Lung (tissue), 11 donors: ENCODE measurements at regions not wholly inside any gene's neighbourhood (a gene's known extent, or its start where the extent isn't known, plus 50 kb on each side); places are given as distances from the start of the nearest gene placed in this dataset.

ENCODE experiments used
- ATAC-seq: fragments of 200-7000 bp; cut with Tn5 transposase; one replicate; pipeline ENCODE4 v1.9.1; 2020; ENCODE audit warnings: moderate number of reproducible peaks; ENCODE audit not compliant: insufficient read depth, low FRiP score
- DNase-seq, 3 donors: peaks; one replicate each; pipeline ENCODE4 v3.0.0-alpha.2; 2013 to 2017
- H3K27ac ChIP-seq, 2 donors: one replicate each; pipeline ENCODE4 v1.5.1; 2013; ENCODE audit warnings: mild to moderate bottlenecking in 2 of 2, moderate library complexity in 2 of 2, control low read depth in 1 of 2, inconsistent platforms in 1 of 2, low read depth in 1 of 2, low read length in 1 of 2
- H3K27me3 ChIP-seq, 3 donors: one replicate each; pipeline ENCODE4 v1.5.1; 2013; ENCODE audit warnings: low read length in 2 of 3; ENCODE audit not compliant: control insufficient read depth in 3 of 3, insufficient read depth in 3 of 3
- H3K36me3 ChIP-seq, 4 donors: one replicate each; pipeline ENCODE4 v1.5.1; 2013; ENCODE audit warnings: low read length in 4 of 4, mild to moderate bottlenecking in 1 of 4, moderate library complexity in 1 of 4; ENCODE audit not compliant: control insufficient read depth in 4 of 4, insufficient read depth in 4 of 4
- H3K4me1 ChIP-seq, 5 donors: one replicate each; pipeline ENCODE4 v1.5.1; 2013; ENCODE audit warnings: low read length in 5 of 5, mild to moderate bottlenecking in 2 of 5, moderate library complexity in 1 of 5; ENCODE audit not compliant: control insufficient read depth in 5 of 5, insufficient read depth in 5 of 5
- H3K4me3 ChIP-seq: one replicate; pipeline ENCODE4 v1.5.1; 2013; ENCODE audit warnings: mild to moderate bottlenecking, control low read depth, moderate library complexity
- H3K9ac ChIP-seq, 2 donors: one replicate each; pipeline ENCODE4 v1.5.1; 2013; ENCODE audit warnings: low read length in 2 of 2, control low read depth in 1 of 2; ENCODE audit not compliant: insufficient read depth in 1 of 2
- H3K9me3 ChIP-seq, 4 donors: one replicate each; pipeline ENCODE4 v1.5.1; 2013; ENCODE audit warnings: low read length in 3 of 4, mild to moderate bottlenecking in 1 of 4, moderate library complexity in 1 of 4; ENCODE audit not compliant: control insufficient read depth in 4 of 4, insufficient read depth in 3 of 4
- WGBS, 2 donors: extraction: QIAGEN DNeasy Blood & Tissue Kit; methylation state at CpG; one replicate each; pipeline ENCODE4 v1.1.7; 2013; 5-methylcytosine and 5-hydroxymethylcytosine counted together
- TF ChIP-seq, protein P1 (sequence below): IDR thresholded peaks from 2 replicates; pipeline ENCODE4 v1.5.1; 2012; ENCODE audit warnings: mild to moderate bottlenecking; ENCODE audit errors: control extremely low read depth, extremely low read depth
- donor health status: control.
- donor health status: control.
- donor health status: Bipolar disorder and iron deficiency.
- donor health status: healthy.
- donor health status: DM: yes; HTN: yes; CAD: no.

DNA sequence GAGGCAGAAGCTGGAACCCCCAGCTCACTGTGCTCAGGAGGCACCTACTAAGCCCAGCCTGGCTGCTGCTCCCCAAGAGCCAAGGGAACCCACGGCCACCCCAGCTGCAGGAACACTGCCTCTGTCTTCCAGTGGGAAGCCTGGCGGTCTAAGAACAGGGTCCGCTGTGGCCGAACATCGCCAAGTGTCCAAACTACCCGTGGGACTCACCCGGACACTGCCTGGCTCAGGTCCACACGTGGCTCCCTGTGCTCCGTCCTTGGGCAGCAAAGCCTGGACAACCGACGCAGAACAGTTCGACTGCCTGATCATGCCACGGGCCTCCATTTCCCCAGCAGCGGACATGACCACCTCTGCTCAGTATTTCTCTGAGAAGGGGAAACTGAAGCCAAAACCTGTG is 747.0 kb downstream of the BRD1 start:
- Histone ChIP-seq H3K27ac (no peak overlapping the region), H3K27me3 (peaks cover 0 to 3% (median 0%) of the 10 kb centered on the region in 3 donors), H3K4me3 (no peak overlapping the region), H3K9me3 (no peaks in the 10 kb centered on the region), H3K36me3 (no peaks in the 10 kb centered on the region), H3K4me1 (no peaks in the 10 kb centered on the region), H3K9ac (no peak overlapping the region)
- ATAC-seq: no peak
- DNase-seq: no peak
- WGBS, 2 donors: 84 to 91% methylated on average over 14 of the region's 14 CpGs
- TF ChIP-seq, protein P1, sequence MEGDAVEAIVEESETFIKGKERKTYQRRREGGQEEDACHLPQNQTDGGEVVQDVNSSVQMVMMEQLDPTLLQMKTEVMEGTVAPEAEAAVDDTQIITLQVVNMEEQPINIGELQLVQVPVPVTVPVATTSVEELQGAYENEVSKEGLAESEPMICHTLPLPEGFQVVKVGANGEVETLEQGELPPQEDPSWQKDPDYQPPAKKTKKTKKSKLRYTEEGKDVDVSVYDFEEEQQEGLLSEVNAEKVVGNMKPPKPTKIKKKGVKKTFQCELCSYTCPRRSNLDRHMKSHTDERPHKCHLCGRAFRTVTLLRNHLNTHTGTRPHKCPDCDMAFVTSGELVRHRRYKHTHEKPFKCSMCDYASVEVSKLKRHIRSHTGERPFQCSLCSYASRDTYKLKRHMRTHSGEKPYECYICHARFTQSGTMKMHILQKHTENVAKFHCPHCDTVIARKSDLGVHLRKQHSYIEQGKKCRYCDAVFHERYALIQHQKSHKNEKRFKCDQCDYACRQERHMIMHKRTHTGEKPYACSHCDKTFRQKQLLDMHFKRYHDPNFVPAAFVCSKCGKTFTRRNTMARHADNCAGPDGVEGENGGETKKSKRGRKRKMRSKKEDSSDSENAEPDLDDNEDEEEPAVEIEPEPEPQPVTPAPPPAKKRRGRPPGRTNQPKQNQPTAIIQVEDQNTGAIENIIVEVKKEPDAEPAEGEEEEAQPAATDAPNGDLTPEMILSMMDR: no peak

DNA sequence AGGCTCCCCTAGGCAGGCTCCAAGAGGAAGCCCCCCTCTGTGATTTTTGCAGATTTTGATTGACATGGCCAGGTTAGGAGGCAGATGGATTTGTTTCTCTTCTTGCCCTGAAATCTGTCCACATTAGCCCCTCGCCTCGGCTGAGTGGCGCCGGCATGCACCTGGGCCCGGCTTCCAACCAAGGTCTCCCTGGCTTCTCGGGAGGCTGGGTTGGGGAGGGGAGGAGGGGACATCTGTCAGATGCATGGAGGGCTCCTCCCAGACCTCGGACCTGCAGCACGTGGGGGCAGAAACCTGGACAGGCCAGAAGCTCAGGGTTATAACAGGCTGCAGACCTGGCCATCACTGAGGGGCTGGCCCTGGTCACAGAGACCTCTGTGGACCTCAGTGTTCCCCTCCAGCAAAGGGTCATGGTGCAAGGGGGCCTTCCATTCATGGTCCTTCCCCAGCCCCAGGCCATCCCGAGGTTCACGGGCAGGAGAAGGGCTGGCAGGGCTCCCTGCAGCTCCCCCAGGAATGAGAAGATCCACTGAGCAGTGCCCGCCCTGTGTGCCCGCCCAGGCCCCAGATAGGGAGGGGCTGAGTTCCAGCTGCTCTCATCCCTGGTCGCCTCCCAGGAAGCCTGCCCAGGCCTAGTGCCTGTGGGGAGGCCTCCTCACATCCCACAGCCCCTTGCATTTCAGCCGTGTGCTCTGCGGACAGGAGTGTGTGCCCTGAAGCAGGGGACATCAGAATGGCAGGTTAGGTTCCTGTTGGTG is 747.8 kb downstream of the BRD1 start:
- peak in 1 of 3 donors; percentile 5 for DNase-seq
- H3K9me3 ChIP-seq: peaks cover 0 to 2% (median 0%) of the 10 kb centered on the region in 4 donors
- no peaks in the 10 kb centered on the region for H3K4me1 ChIP-seq
- WGBS, 2 donors: 82 to 86% methylated on average over 15 of the region's 15 CpGs
- no peak overlapping the region for H3K27ac ChIP-seq
- H3K27me3 ChIP-seq: no peaks in the 10 kb centered on the region
- TF ChIP-seq, protein P1: no peak
- H3K36me3 ChIP-seq: no peaks in the 10 kb centered on the region
- no peak overlapping the region for H3K4me3 ChIP-seq
- no peak overlapping the region for H3K9ac ChIP-seq
- ATAC-seq: no peak

DNA sequence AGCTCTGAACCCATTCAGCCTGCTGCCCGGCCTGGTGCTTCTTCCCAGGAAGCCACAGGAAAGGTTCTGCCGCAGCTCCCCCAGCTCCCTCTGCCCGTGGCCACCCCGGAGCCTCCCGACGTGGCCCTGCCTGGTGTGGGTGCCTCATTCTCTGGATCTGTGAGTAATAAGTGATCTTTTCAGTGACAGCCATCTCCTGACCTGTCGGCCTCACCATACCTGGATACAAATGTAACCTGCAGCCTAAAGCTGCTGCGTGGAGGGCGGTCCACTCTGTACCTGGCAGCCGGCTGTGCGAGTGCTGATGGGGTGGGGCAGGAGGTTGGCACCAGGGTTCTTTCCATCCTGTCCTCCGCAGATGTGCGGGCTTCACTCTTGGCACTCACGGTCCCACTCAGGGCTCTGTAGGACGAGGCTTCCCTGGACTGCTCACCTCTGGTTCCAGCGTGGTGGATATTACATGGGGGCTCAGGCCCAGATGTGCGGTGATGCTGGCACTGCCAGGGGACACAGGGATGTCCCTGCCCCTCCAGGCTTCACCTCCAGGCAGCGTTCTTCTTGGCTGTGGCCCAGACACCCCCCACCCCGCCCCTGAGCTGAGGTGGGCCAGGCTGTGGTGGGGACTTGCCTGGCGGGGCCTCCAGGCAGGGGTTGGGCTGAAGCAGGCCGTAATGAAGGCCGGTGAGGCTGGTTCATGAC is 748.5 kb downstream of the BRD1 start:
- Histone ChIP-seq H3K27me3 (no peaks in the 10 kb centered on the region), H3K4me3 (no peak overlapping the region), H3K4me1 (no peaks in the 10 kb centered on the region), H3K9me3 (peaks cover 0 to 2% (median 0%) of the 10 kb centered on the region in 4 donors), H3K9ac (no peak overlapping the region), H3K27ac (no peak overlapping the region), H3K36me3 (no peaks in the 10 kb centered on the region)
- DNase-seq (no peak), ATAC-seq (no peak)
- 82 to 86% methylated on average over 22 of the region's 22 CpGs for WGBS, 2 donors
- TF ChIP-seq, protein P1: no peak
